Thyroid gland (tissue), 4 donors: ENCODE measurements at regions not wholly inside any gene's neighbourhood (a gene's known extent, or its start where the extent isn't known, plus 50 kb on each side); places are given as distances from the start of the nearest gene placed in this dataset.

Source experiments
- DNase-seq, 2 donors: peaks; one replicate each; pipeline ENCODE4 v3.0.0-alpha.2; 2019
- H3K27ac ChIP-seq, 3 donors: fragments of 200-600 bp; sonication (generic); 1 replicate in 2 of 3; 2 replicates in 1 of 3; pipeline ENCODE4 v1.5.1; 2016 to 2019; ENCODE audit warnings: mild to moderate bottlenecking in 1 of 3, moderate library complexity in 1 of 3
- H3K27me3 ChIP-seq: fragments of 200-600 bp; sonication (generic); one replicate; pipeline ENCODE4 v1.5.1; 2019
- H3K36me3 ChIP-seq, 2 donors: fragments of 200-600 bp; sonication (generic); one replicate each; pipeline ENCODE4 v1.5.1; 2016 to 2019
- H3K4me1 ChIP-seq, 2 donors: fragments of 200-600 bp; sonication (generic); one replicate each; pipeline ENCODE4 v1.5.1; 2017 to 2019
- H3K4me3 ChIP-seq, 3 donors: fragments of 200-600 bp; sonication (generic); replicated peaks in 1 of 3; 1 replicate in 2 of 3; 2 replicates in 1 of 3; pipeline ENCODE4 v1.5.1; 2016; ENCODE audit warnings: mild to moderate bottlenecking in 1 of 3
- H3K9me3 ChIP-seq: fragments of 200-600 bp; sonication (generic); one replicate; pipeline ENCODE4 v1.5.1; 2017
- CTCF ChIP-seq, 6 experiments: fragments of 200-600 bp in 3 of 6; fragments of 450-650 bp in 3 of 6; sonication (generic) in 3 of 6; IDR thresholded peaks; one replicate each; pipeline ENCODE4 v1.5.1; 2016 to 2019; ENCODE audit warnings: antibody characterized with exemption in 6 of 6, mild to moderate bottlenecking in 2 of 6, inconsistent platforms in 1 of 6, moderate library complexity in 1 of 6
- POLR2A ChIP-seq, 2 donors: fragments of 450-650 bp; IDR thresholded peaks; one replicate each; pipeline ENCODE4 v1.6.1; 2017; ENCODE audit warnings: antibody characterized with exemption in 2 of 2, mild to moderate bottlenecking in 2 of 2, moderate library complexity in 1 of 2
- WGBS, 2 donors: methylation state at CpG; one replicate each; pipeline ENCODE4 v1.1.5; 2017; 5-methylcytosine and 5-hydroxymethylcytosine counted together
- intact Hi-C: fragments of 100-400 bp; cut with DNase I; formaldehyde crosslinking; loops from one replicate; pipeline ENCODE4 v1.15.1; 2023

DNA sequence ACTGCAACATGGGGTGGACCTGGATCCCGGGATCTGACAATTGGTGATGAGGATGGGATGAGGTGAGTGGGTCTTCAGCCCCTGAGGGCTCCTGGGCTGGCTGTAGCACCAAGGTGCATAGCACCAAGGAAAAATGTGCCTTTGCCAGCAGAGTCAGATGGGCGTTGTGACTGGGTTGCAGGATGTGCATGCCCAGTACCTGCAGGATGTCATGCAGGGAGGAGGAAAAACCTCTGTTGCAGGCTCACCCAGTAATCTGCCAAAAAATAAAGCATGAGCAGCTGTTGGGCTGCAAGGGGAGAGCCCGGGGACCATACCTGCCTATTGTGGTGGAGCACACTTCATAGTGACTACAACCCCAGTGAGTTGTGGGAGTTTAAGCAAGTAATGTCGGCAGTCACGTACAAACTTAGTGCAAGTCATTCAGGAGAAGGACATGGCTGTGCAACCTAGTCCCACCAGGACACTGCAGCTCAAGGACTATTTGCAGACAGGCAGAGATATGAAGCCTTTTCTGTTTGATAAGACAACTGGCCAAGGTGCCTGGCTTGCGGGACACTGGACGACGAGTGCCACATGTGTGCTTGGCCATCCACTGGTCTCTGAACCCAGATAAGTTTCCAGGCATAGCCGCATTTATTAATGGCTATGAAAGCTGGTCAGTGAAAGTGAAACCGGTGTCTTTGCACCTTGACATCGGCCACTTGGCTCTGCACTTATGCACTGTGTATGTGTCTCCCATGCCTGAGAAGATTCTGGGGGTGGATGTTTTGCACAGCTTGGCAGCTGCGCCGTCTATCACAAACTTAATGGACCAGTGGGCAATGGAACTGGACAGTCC, 499.8 kb downstream of the KCNJ2 start:
- intact Hi-C loops, result no loop called here
- Histone ChIP-seq H3K9me3 (no peaks in the 10 kb centered on the region), H3K36me3 (no peaks in the 10 kb centered on the region), H3K27ac (no peak overlapping the region), H3K4me1 (no peaks in the 10 kb centered on the region), H3K4me3 (no peak overlapping the region), H3K27me3 (no peaks in the 10 kb centered on the region)
- no peak for TF ChIP-seq POLR2A (IDR thresholded peaks at IDR 0.05)
- TF ChIP-seq CTCF (IDR thresholded peaks at IDR 0.05), result no peak
- DNase-seq, result no peak
- 94% methylated on average over 13 of the region's 13 CpGs for WGBS, 2 donors

- Histone ChIP-seq H3K36me3 (no peaks in the 10 kb centered on the region), H3K9me3 (no peaks in the 10 kb centered on the region), H3K27ac (no peak overlapping the region), H3K4me1 (no peaks in the 10 kb centered on the region), H3K27me3 (no peaks in the 10 kb centered on the region), H3K4me3 (no peak overlapping the region)
- TF ChIP-seq CTCF (IDR thresholded peaks at IDR 0.05) (no peak), POLR2A (IDR thresholded peaks at IDR 0.05) (no peak)
- 71 to 73% methylated on average over 2 of the region's 2 CpGs for WGBS, 2 donors
- no peak for DNase-seq
- intact Hi-C loops, result no loop called here
Observed at GRCh38 chr17:70674061-70674460, 504.7 kb downstream of the KCNJ2 start.

GRCh38 chr17:70675070-70675590, 505.8 kb downstream of the KCNJ2 start:
- no peaks in the 10 kb centered on the region for H3K9me3 ChIP-seq
- no peak for TF ChIP-seq CTCF (IDR thresholded peaks at IDR 0.05)
- TF ChIP-seq POLR2A (IDR thresholded peaks at IDR 0.05), result no peak
- WGBS, 2 donors, result 85% methylated on average over 5 of the region's 5 CpGs

DNA sequence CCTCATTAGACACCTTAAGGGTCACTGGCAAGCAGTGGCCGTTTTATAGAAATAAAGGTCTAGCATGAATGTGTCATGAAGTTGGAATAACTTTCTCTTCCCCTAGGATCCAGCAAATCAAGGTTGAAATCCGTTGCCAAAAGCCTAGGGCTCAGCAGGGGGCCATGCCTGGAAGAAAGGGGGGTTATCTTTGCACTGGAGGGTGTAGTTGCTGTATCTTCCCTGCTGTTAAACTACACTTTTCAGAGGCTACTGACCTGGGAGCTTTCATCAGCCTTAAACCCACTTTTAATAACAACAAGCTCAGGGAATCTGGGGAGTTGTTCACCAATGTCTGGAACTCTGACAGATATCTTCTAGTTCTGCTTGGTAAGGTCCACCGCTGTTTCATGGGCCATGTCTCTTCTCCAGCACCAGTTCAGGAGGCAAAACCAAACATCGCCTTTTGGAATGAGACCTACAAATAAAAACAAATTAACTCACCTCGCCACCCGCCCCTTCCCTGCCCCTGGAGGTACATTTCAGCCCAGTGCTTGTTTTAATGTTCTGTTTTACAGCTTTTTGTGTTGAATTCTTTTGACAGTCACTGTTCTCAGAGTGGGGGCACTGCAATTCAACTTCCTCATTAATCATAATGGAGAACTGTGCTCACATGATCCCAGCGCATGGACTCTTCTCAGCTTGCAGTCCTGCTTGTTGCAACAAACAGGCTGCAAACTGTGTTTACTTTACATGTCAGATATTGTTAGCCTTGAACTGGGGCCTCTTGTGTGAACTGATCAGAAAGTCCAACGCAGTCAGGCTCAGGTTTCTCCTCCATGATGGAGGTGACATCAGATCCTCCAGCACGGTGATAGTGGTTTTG, 508.7 kb downstream of the KCNJ2 start:
- H3K36me3 ChIP-seq, result no peaks in the 10 kb centered on the region
- H3K27ac ChIP-seq, result no peak overlapping the region
- intact Hi-C loops, result no loop called here
- no peak overlapping the region for H3K4me3 ChIP-seq
- 61 to 67% methylated on average over 9 of the region's 9 CpGs for WGBS, 2 donors
- DNase-seq, result no peak
- no peaks in the 10 kb centered on the region for H3K4me1 ChIP-seq
- H3K27me3 ChIP-seq, result no peaks in the 10 kb centered on the region
- no peaks in the 10 kb centered on the region for H3K9me3 ChIP-seq
- no peak for TF ChIP-seq POLR2A (IDR thresholded peaks at IDR 0.05)
- no peak for TF ChIP-seq CTCF (IDR thresholded peaks at IDR 0.05)

More at GRCh38 chr17:70675070-70675590, 505.8 kb downstream of the KCNJ2 start:
- Histone ChIP-seq H3K4me1 (no peaks in the 10 kb centered on the region), H3K36me3 (no peaks in the 10 kb centered on the region), H3K27ac (no peak overlapping the region), H3K4me3 (no peak overlapping the region), H3K27me3 (no peaks in the 10 kb centered on the region)
- intact Hi-C loops, result no loop called here
- no peak for DNase-seq
